AG08395 (cell line): ENCODE measurements at regions not wholly inside any gene's neighbourhood (a gene's known extent, or its start where the extent isn't known, plus 50 kb on each side); places are given as distances from the start of the nearest gene placed in this dataset.

ENCODE experiments used
- DNase-seq: peaks from one replicate; pipeline ENCODE4 v3.0.0; 2012; ENCODE audit warnings: mixed read lengths, low spot score

DNA sequence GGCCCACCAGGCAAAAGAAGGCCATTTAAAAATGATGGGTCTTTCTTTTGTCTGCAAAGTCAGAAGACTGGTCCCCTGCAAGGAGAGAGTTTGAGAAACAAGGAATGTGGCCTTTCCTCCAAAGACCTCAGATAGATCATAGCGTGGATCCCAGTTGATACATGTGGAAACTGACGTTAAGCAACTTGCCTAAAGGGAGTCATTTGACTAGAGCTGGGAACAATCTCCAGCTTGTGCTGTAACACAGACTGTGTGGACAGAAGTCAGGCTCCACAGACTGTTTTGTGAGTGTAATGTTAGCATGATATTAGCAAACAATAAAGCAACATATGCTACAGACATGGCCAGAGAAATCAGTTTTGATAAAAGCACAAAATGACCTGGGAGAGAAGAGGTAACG lies 140.4 kb upstream of the CITED2 start:
- no peak for DNase-seq

GRCh38 chr6:139510040-139510790 lies 135.8 kb upstream of the CITED2 start:
- DNase-seq = no peak

- DNase-seq = no peak
These were observed 134.7 kb upstream of the CITED2 start for GRCh38 chr6:139509167-139509566.

GRCh38 chr6:139508576-139508975 lies 134.1 kb upstream of the CITED2 start:
- no peak for DNase-seq

DNA sequence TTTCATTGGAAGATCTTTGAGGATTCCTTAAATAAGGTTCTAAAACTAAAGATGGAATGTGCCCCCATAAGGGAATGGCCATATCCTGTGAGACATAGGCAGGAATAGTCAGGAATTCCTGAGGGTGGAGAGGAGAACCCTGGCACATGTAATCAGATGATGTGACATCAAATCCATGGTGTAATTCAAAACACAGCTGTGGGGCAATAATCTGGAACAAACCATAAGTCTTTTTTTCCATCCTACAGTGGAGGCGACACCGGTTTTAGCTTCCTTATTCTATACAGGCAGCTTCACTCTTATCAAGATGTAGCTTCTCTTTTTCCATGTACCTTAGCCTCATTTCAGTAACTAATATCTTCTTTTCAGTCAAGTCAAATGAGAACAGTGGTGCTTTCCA lies 133.6 kb upstream of the CITED2 start:
- DNase-seq = peak; percentile 35

GRCh38 chr6:139500977-139501376 lies 126.5 kb upstream of the CITED2 start:
- DNase-seq = no peak

- DNase-seq = no peak
These were observed 124.3 kb upstream of the CITED2 start for GRCh38 chr6:139498715-139499114.

DNA sequence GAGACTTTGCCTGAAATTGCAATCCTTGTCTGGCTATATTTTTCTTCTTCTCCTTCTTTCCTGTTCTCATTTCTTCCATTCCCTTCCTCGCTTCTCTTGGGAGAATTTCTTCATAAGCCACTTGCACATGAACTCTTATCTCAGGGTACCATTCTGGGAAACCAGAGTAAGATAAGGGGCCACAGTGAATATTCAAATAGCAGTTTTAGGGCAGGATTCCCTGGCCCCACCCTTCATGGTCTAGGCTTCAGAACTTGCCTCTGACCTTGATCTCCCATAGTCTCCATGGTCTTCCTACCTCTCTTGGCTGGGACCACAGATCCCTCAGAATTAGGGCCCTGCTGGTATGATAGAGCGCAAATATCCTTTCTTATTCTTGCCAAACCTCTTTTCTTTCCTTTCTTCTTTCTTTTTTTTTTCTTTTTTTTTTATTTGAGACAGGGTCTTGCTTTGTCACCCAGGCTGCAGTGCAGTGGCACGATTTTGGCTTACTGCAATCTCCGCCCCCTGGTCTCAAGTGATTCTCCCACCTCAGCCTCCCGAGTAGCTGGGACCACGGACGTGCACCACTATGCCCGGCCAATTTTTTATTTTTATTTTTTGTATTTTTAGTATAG lies 123.0 kb upstream of the CITED2 start:
- DNase-seq = no peak

- DNase-seq = no peak
These were observed 122.4 kb upstream of the CITED2 start for GRCh38 chr6:139496654-139497344.

DNA sequence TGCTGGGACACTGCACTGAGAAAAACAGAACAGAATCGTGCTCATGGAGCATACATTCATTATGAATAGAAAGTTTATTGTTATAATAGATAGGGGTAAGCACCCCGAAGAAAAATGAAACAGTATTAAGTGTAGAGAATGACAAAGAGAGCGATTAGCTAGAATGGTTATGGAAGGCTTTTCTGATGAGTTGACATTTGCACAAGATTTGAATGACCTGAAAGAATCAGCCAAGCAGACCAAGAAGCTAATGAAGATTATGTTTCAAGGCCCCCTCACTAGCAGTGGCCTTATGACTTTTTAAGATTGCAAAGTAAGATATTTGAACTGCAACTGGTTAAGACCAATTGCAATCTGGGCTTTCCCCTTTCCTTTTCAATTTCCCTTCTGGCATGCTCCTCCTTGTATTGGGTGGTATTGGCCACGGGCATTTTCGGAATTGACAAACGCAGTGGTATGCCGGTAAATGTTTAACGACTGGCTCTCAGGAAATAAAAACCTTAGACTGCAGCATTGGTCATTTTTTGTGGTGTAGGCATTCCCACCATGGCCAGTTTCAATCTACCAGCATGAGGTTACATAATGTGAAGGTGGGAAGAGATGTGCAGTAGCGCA lies 120.0 kb upstream of the CITED2 start:
- no peak for DNase-seq

DNA sequence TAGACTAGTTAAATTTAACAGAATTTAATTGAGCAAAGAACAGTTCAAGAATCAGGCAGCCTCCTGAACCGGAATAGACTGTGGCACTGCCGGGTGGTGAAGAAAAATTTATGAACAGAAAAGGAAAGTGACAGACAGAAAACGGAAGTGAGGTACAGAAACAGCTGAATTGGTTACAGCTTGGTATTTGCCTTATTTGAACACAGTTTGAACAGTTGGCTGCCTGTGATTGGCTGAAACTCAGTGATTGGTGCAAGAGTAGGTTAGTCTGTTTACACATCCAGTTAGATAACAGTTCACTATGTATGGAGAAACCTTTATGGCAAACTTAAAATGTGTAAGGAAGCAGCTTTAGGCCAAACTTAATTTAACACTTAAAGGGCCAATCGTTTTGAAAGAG lies 116.0 kb upstream of the CITED2 start:
- DNase-seq = no peak

- no peak for DNase-seq
These were observed 112.0 kb upstream of the CITED2 start for GRCh38 chr6:139486476-139486799.

GRCh38 chr6:139485742-139486475 lies 111.5 kb upstream of the CITED2 start:
- DNase-seq = no peak

GRCh38 chr6:139485185-139485584 lies 110.7 kb upstream of the CITED2 start:
- DNase-seq = no peak

DNA sequence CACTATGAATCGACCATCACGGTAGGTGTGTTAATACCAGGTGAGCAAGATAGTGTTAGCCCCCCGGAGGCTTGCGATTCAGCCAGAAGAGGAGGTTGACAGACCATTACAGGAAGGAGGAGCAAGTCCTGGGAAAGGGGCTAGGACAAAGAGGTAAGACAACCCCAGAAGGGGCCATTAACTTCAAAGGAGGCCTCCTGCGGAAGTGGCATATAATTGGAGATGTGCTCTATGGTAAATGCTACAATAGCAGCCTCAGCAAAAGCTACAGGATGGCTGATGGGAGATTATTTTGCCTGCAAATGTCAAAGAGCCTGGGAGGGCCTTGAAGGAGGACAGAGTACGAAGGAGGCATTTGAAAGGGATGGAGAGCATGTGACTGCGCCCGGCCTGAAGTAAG lies 108.6 kb upstream of the CITED2 start:
- DNase-seq = no peak

- no peak for DNase-seq
These were observed 107.8 kb upstream of the CITED2 start for GRCh38 chr6:139482287-139482686.

GRCh38 chr6:139480356-139481165 lies 106.1 kb upstream of the CITED2 start:
- no peak for DNase-seq

- DNase-seq = no peak
These were observed 105.2 kb upstream of the CITED2 start for GRCh38 chr6:139479433-139480222.

DNA sequence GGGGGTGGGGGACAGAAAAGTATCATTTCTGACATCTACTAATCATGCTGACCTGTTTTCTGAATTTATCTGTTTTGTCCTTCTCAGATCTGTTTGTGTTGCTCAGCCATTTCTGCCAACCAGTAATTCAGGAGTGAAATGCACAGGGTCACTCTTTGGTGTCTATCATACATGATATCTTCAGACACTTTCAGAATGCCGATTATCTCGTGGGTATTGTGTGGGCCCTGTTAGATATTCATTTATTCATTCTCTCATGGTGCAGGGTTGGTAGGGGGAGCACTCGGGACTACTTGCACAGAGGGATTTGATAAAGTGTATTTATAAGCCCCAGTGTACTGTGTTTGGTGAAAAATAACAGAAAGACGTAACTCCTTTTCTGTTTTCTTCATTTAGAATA lies 101.2 kb upstream of the CITED2 start:
- DNase-seq = no peak

GRCh38 chr6:139475241-139475640 lies 100.8 kb upstream of the CITED2 start:
- DNase-seq = no peak
